GM23338 (cell line): ENCODE measurements at regions not wholly inside any gene's neighbourhood (a gene's known extent, or its start where the extent isn't known, plus 50 kb on each side); places are given as distances from the start of the nearest gene placed in this dataset.

Source experiments
- ATAC-seq: fragments of 200-7000 bp; cut with Tn5 transposase; 3 replicates; pipeline ENCODE4 v1.9.1; 2020
- DNase-seq: peaks from one replicate; pipeline ENCODE4 v3.0.0-alpha.2; 2015; ENCODE audit warnings: low spot score
- H2AFZ ChIP-seq: fragments of 200-600 bp; sonication (generic); 2 replicates; pipeline ENCODE4 v1.8.0; 2016; ENCODE audit warnings: antibody characterized with exemption, mild to moderate bottlenecking, moderate library complexity
- H3F3A ChIP-seq: fragments of 200-600 bp; sonication (generic); replicated peaks from 2 replicates; pipeline ENCODE4 v1.8.0; 2017; ENCODE audit warnings: antibody characterized with exemption, mixed run types, low read depth
- H3K27ac ChIP-seq: fragments of 200-600 bp; sonication (generic); 2 replicates; pipeline ENCODE4 v1.6.1; 2016; ENCODE audit warnings: low read depth
- H3K27me3 ChIP-seq: fragments of 200-600 bp; sonication (generic); 2 replicates; pipeline ENCODE4 v1.8.0; 2016; ENCODE audit warnings: mild to moderate bottlenecking, mixed run types, moderate library complexity; ENCODE audit not compliant: insufficient read depth
- H3K36me3 ChIP-seq: fragments of 200-600 bp; sonication (generic); 2 replicates; pipeline ENCODE4 v1.8.0; 2016; ENCODE audit warnings: mild to moderate bottlenecking; ENCODE audit not compliant: insufficient read depth
- H3K4me1 ChIP-seq: fragments of 200-600 bp; sonication (generic); 2 replicates; pipeline ENCODE4 v1.8.0; 2016; ENCODE audit warnings: mild to moderate bottlenecking, moderate library complexity; ENCODE audit not compliant: insufficient read depth
- H3K4me2 ChIP-seq: fragments of 200-600 bp; sonication (generic); 2 replicates; pipeline ENCODE4 v1.7.1; 2017; ENCODE audit warnings: mixed run types
- H3K4me3 ChIP-seq: fragments of 200-600 bp; sonication (generic); 2 replicates; pipeline ENCODE4 v1.6.1; 2016; ENCODE audit warnings: mixed run types
- H3K79me2 ChIP-seq: fragments of 200-600 bp; sonication (generic); replicated peaks from 2 replicates; pipeline ENCODE4 v1.8.0; 2017; ENCODE audit warnings: mild to moderate bottlenecking; ENCODE audit not compliant: insufficient read depth
- H3K9me2 ChIP-seq: fragments of 200-600 bp; sonication (generic); 2 replicates; pipeline ENCODE4 v1.8.0; 2017; ENCODE audit not compliant: insufficient read depth
- H4K20me1 ChIP-seq: fragments of 200-600 bp; sonication (generic); replicated peaks from 2 replicates; pipeline ENCODE4 v1.8.0; 2017; ENCODE audit warnings: mild to moderate bottlenecking; ENCODE audit not compliant: insufficient read depth
- H3K27ac Mint-ChIP-seq: 2 replicates; pipeline ENCODE4 v1.8.0; 2020; ENCODE audit warnings: inconsistent platforms, mild to moderate bottlenecking, moderate library complexity, mixed read lengths
- H3K27me3 Mint-ChIP-seq: 3 replicates; pipeline ENCODE4 v1.8.0; 2022; ENCODE audit warnings: low read depth, mild to moderate bottlenecking, moderate library complexity, mixed read lengths, inconsistent platforms; ENCODE audit not compliant: insufficient read depth, poor library complexity
- H3K36me3 Mint-ChIP-seq: 3 replicates; pipeline ENCODE4 v1.8.0; 2021; ENCODE audit warnings: low read depth, mild to moderate bottlenecking, inconsistent platforms, moderate library complexity, mixed read lengths
- H3K4me1 Mint-ChIP-seq: 3 replicates; pipeline ENCODE4 v1.8.0; 2020; ENCODE audit warnings: mild to moderate bottlenecking, inconsistent platforms, mixed read lengths
- H3K4me3 Mint-ChIP-seq: 3 replicates; pipeline ENCODE4 v1.8.0; 2021; ENCODE audit warnings: moderate library complexity, mild to moderate bottlenecking, inconsistent platforms, mixed read lengths
- H3K9me3 Mint-ChIP-seq: 3 replicates; pipeline ENCODE4 v1.8.0; 2020; ENCODE audit warnings: moderate library complexity, mild to moderate bottlenecking, inconsistent platforms, mixed read lengths
- CREB1 ChIP-seq: fragments of 250-450 bp; sonication (Bioruptor Pico); IDR thresholded peaks from 2 replicates; pipeline ENCODE4 v1.5.0; 2020; ENCODE audit warnings: low read depth, mild to moderate bottlenecking, moderate library complexity
- CTCF ChIP-seq, 2 experiments: fragments of 200-600 bp in 1 of 2; sonication (generic) in 1 of 2; conservative IDR thresholded peaks; 2 replicates each; pipeline versions ENCODE4 v1.5.1 to v1.6.1; 2016 to 2017; ENCODE audit warnings: antibody characterized with exemption in 2 of 2, low read depth in 2 of 2, mild to moderate bottlenecking in 2 of 2, moderate library complexity in 1 of 2
- ETS1 ChIP-seq: IDR thresholded peaks from 2 replicates; pipeline ENCODE4 v1.6.1; 2016; ENCODE audit warnings: antibody characterized with exemption
- EZH2 ChIP-seq: fragments of 200-600 bp; sonication (generic); IDR thresholded peaks from one replicate; pipeline ENCODE4 v1.8.0; 2017; ENCODE audit warnings: antibody characterized with exemption, mild to moderate bottlenecking, low read depth; ENCODE audit not compliant: unreplicated experiment
- EZH2phosphoT487 ChIP-seq: fragments of 200-600 bp; sonication (generic); IDR thresholded peaks from one replicate; pipeline ENCODE4 v1.8.1; 2018; ENCODE audit warnings: antibody characterized with exemption; ENCODE audit not compliant: unreplicated experiment
- JUNB ChIP-seq: IDR thresholded peaks from one replicate; pipeline ENCODE4 v1.6.1; 2016; ENCODE audit warnings: antibody characterized with exemption; ENCODE audit not compliant: unreplicated experiment
- NANOG ChIP-seq: IDR thresholded peaks from 2 replicates; pipeline ENCODE4 v1.6.1; 2016; ENCODE audit warnings: antibody characterized with exemption, borderline replicate concordance
- POLR2AphosphoS5 ChIP-seq: IDR thresholded peaks from 2 replicates; pipeline ENCODE4 v1.6.1; 2016; ENCODE audit warnings: antibody characterized with exemption, low read depth
- STAT1 ChIP-seq: IDR thresholded peaks from one replicate; pipeline ENCODE4 v1.6.1; 2016; ENCODE audit warnings: antibody characterized with exemption; ENCODE audit not compliant: unreplicated experiment
- ZNF114 ChIP-seq: fragments of 250-450 bp; sonication (Bioruptor Pico); IDR thresholded peaks from 2 replicates; pipeline ENCODE4 v1.5.0; 2020; ENCODE audit warnings: mild to moderate bottlenecking, moderate library complexity
- ZNF331 ChIP-seq: fragments of 250-450 bp; sonication (Bioruptor Pico); IDR thresholded peaks from 2 replicates; pipeline ENCODE4 v1.5.0; 2020; ENCODE audit warnings: low read depth, mild to moderate bottlenecking, moderate library complexity
- ZNF462 ChIP-seq: fragments of 250-450 bp; sonication (Bioruptor Pico); IDR thresholded peaks from 2 replicates; pipeline ENCODE4 v1.5.0; 2020; ENCODE audit warnings: mild to moderate bottlenecking, moderate library complexity

GRCh38 chr1:61017651-61018050, 64.7 kb upstream of the NFIA start:
- no peak overlapping the region for H3K4me3 ChIP-seq
- peaks cover 9% of the 10 kb centered on the region for H3K4me1 ChIP-seq
- H3K4me2 ChIP-seq = no peak overlapping the region
- peaks cover 11% of the 10 kb centered on the region; the same call in 2 of the 3 replicates for H3K4me1 Mint-ChIP-seq
- no peaks in the 10 kb centered on the region for H3K36me3 ChIP-seq
- H3K4me3 Mint-ChIP-seq = no peak overlapping the region
- no peak overlapping the region for H3K27ac ChIP-seq
- H3K79me2 ChIP-seq = no peaks in the 10 kb centered on the region
- H2AFZ ChIP-seq = no peak overlapping the region
- no peaks in the 10 kb centered on the region; the same call in 1 of the 2 replicates for H3F3A ChIP-seq
- H3K9me2 ChIP-seq = no peaks in the 10 kb centered on the region
- no peak overlapping the region for H3K27ac Mint-ChIP-seq
- no peaks in the 10 kb centered on the region for H3K27me3 ChIP-seq
- no peaks in the 10 kb centered on the region for H3K36me3 Mint-ChIP-seq
- ATAC-seq (no peak), DNase-seq (no peak)
- peaks cover 3% of the 10 kb centered on the region for H3K27me3 Mint-ChIP-seq
- H4K20me1 ChIP-seq = no peaks in the 10 kb centered on the region
- no peaks in the 10 kb centered on the region for H3K9me3 Mint-ChIP-seq
- TF ChIP-seq ETS1 = no peak
- no peak for TF ChIP-seq EZH2
- no peak for TF ChIP-seq STAT1
- TF ChIP-seq POLR2AphosphoS5 = no peak
- no peak for TF ChIP-seq EZH2phosphoT487

- Histone ChIP-seq H3K4me1 (peaks cover 11% of the 10 kb centered on the region), H3K9me2 (no peaks in the 10 kb centered on the region), H4K20me1 (no peaks in the 10 kb centered on the region), H3K27me3 (no peaks in the 10 kb centered on the region), H3K36me3 (no peaks in the 10 kb centered on the region), H3K4me3 (no peak overlapping the region), H3F3A (no peaks in the 10 kb centered on the region; the same call in 1 of the 2 replicates), H3K79me2 (no peaks in the 10 kb centered on the region), H3K4me2 (no peak overlapping the region), H3K27ac (no peak overlapping the region), H2AFZ (no peak overlapping the region)
- H3K27me3 Mint-ChIP-seq = peaks cover 5% of the 10 kb centered on the region
- no peak overlapping the region for H3K4me3 Mint-ChIP-seq
- ATAC-seq = no peak; the same call in 2 of the 3 replicates
- no peak overlapping the region for H3K27ac Mint-ChIP-seq
- H3K4me1 Mint-ChIP-seq = peaks cover 11% of the 10 kb centered on the region; the same call in 2 of the 3 replicates
- no peak for DNase-seq
- no peaks in the 10 kb centered on the region for H3K36me3 Mint-ChIP-seq
- no peaks in the 10 kb centered on the region; the same call in 2 of the 3 replicates for H3K9me3 Mint-ChIP-seq
- no peak for TF ChIP-seq ZNF462 (CRISPR knock-in tag)
- no peak for TF ChIP-seq JUNB
- no peak for TF ChIP-seq STAT1
- no peak for TF ChIP-seq POLR2AphosphoS5
- no peak for TF ChIP-seq EZH2
- TF ChIP-seq CTCF (conservative IDR thresholded peaks at IDR 0.05; ENCODE audit: low read depth in 2 of 2) = no peak
- no peak for TF ChIP-seq NANOG
- TF ChIP-seq ZNF114 (CRISPR knock-in tag) = no peak
- TF ChIP-seq CREB1 (CRISPR knock-in tag) = no peak
- TF ChIP-seq EZH2phosphoT487 = no peak
- TF ChIP-seq ZNF331 (CRISPR knock-in tag) = no peak
Observed at GRCh38 chr1:61013946-61014667, 68.3 kb upstream of the NFIA start.
